Memory B cell (primary cell): ENCODE measurements at regions not wholly inside any gene's neighbourhood (a gene's known extent, or its start where the extent isn't known, plus 50 kb on each side); places are given as distances from the start of the nearest gene placed in this dataset.
"Not testable (repeated sequence)": the region's sequence is repeated elsewhere in the genome, so short reads cannot be mapped to it uniquely, and the experiment has no call there.

Experiments used
- ATAC-seq: fragments of 150-1000 bp; cut with Tn5 transposase; 2 replicates; pipeline ENCODE4 v1.10.0; 2021; ENCODE audit warnings: low read depth, mild to moderate bottlenecking, moderate library complexity
- DNase-seq, 2 donors: peaks; one replicate each; pipeline ENCODE4 v3.0.0; 2022; ENCODE audit warnings: low spot score in 2 of 2
- H3K27ac Mint-ChIP-seq: one replicate; pipeline ENCODE4 v1.8.0; 2022; ENCODE audit warnings: mild to moderate bottlenecking, moderate library complexity, mixed read lengths
- H3K27me3 Mint-ChIP-seq: one replicate; pipeline ENCODE4 v1.8.0; 2022; ENCODE audit warnings: mixed read lengths
- H3K36me3 Mint-ChIP-seq: one replicate; pipeline ENCODE4 v1.8.0; 2022; ENCODE audit warnings: mild to moderate bottlenecking, mixed read lengths
- H3K4me1 Mint-ChIP-seq: one replicate; pipeline ENCODE4 v1.8.0; 2022; ENCODE audit warnings: mixed read lengths
- H3K4me3 Mint-ChIP-seq: one replicate; pipeline ENCODE4 v1.8.0; 2022; ENCODE audit warnings: mild to moderate bottlenecking, moderate library complexity, mixed read lengths
- H3K9me3 Mint-ChIP-seq: one replicate; pipeline ENCODE4 v1.8.0; 2022; ENCODE audit warnings: mixed read lengths

DNA sequence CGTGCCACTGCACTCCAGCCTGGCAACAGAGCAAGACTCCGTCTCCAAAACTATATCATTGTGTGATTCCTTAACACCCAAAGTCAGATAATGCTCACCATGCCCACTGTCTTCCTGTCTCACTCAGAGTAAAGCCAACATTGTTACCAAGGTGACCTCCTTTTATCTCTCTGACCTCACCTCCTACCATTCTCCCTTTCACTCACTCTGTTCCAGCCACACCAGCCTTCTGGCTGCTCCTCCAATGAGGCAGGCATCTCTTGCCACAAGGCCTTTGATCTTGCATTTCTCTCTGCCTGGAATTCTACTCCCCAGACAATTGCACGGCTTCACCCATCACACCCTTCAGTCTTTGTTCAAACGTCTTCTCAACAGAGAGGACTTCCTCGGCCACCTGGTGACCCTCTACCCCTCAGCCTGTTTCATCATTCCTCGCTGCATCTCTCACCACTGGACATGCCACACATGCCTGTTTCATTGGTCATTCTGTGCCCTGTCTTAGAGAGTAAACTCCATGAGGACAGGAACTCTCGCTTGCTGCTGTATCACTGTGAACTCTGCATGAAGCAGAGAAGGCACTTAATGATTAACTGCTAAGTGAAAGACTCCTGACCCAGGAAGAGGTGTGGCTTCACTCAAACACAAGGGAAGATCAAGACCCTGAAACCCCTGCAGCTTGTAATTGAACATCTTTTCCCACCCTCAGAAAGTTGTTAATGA is 67.1 kb upstream of the CAPZB start:
- H3K4me3 Mint-ChIP-seq = no peak overlapping the region
- no peak overlapping the region for H3K27ac Mint-ChIP-seq
- H3K4me1 Mint-ChIP-seq = no peaks in the 10 kb centered on the region
- DNase-seq (no peak), ATAC-seq (no peak)
- peaks cover 8% of the 10 kb centered on the region for H3K27me3 Mint-ChIP-seq
- H3K9me3 Mint-ChIP-seq = peaks cover 8% of the 10 kb centered on the region
- peaks cover 4% of the 10 kb centered on the region for H3K36me3 Mint-ChIP-seq

DNA sequence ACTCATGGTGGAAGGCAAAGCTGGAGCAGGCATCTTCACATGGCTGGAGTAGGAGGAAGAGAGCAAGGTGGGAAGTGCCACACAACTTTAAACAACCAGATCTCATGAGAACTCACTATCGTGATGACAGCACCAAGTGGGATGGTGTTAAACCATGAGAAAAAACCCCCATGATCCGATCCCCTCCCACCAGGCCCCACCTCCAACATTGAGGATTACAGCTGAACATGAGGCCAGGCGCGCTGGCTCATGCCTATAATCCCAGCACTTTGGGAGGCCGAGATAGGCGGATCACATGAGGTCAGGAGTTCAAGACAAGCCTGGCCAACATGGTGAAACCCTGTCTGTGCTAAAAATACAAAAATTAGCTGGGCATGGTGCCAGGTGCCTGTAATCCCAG is 66.5 kb upstream of the CAPZB start:
- H3K4me1 Mint-ChIP-seq, DNase-seq, H3K27me3 Mint-ChIP-seq, H3K27ac Mint-ChIP-seq, H3K4me3 Mint-ChIP-seq, ATAC-seq, H3K9me3 Mint-ChIP-seq, H3K36me3 Mint-ChIP-seq: not testable (repeated sequence)

DNA sequence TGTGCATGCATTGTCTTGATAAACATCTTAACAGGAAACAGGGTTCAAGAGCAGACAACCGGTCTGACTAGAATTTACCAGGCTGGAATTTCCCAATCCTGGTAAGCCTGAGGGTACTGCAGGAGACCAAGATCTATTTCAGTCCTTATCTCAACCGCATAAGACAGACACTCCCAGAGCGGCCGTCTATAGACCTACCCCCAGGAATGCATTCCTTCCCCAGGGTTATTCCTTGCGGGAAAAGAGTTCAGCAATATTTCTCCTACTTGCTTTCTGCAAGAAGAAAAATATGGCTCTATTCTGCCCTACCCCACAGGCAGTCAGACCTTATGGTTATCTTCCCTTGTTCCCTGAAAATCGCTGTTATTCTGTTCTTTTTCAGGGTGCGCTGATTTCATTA is 65.1 kb upstream of the CAPZB start:
- H3K36me3 Mint-ChIP-seq, H3K27me3 Mint-ChIP-seq, H3K4me3 Mint-ChIP-seq, DNase-seq, H3K4me1 Mint-ChIP-seq, H3K27ac Mint-ChIP-seq, ATAC-seq: not testable (repeated sequence)
- peaks cover 12% of the 10 kb centered on the region for H3K9me3 Mint-ChIP-seq

DNA sequence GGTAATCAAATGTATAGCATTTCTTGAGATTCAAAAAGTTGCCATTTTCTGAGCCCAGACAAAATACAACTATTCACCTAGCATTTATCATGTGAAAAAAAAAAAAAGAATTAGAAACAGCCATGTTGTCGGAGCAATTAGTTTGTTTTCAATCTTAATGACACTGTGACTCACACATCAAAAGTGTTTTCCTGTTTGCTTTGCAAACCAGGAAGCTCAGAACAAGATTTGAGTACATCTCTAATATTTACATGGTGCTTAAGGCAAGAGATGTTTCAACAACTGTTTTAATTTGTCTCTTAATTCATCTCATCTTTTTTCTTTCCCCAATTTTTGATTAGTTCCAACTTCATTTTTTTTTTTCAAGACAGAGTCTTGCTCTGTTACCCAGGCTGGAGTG is 62.5 kb upstream of the CAPZB start:
- no peak overlapping the region for H3K27ac Mint-ChIP-seq
- H3K4me1 Mint-ChIP-seq = no peaks in the 10 kb centered on the region
- DNase-seq (no peak), ATAC-seq (no peak)
- peaks cover 9% of the 10 kb centered on the region for H3K27me3 Mint-ChIP-seq
- no peak overlapping the region for H3K4me3 Mint-ChIP-seq
- H3K9me3 Mint-ChIP-seq = peaks cover 11% of the 10 kb centered on the region
- H3K36me3 Mint-ChIP-seq = peaks cover 8% of the 10 kb centered on the region

DNA sequence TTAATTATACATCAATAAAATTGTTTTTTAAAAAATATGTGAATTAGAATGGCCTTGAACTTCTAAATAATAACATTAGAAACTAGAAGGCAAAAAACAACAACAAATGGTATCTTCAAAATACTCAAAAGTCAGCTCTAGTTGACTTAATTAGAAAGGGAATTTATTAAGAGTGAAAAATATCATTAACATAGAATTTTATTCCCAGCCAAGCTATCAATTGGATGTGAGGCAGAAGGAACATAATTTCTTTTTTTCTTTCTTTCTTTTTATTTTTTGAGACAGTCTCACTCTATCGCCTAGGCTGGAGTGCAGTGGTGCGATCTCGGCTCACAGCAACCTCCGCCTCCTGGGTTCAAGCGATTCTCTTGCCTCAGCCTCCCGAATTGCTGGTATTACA is 51.2 kb upstream of the CAPZB start:
- Mint-ChIP-seq H3K4me1 (no peaks in the 10 kb centered on the region), H3K27me3 (no peaks in the 10 kb centered on the region), H3K4me3 (no peak overlapping the region), H3K9me3 (peaks cover 4% of the 10 kb centered on the region), H3K27ac (no peak overlapping the region), H3K36me3 (peaks cover 7% of the 10 kb centered on the region)
- no peak for DNase-seq
- no peak for ATAC-seq

DNA sequence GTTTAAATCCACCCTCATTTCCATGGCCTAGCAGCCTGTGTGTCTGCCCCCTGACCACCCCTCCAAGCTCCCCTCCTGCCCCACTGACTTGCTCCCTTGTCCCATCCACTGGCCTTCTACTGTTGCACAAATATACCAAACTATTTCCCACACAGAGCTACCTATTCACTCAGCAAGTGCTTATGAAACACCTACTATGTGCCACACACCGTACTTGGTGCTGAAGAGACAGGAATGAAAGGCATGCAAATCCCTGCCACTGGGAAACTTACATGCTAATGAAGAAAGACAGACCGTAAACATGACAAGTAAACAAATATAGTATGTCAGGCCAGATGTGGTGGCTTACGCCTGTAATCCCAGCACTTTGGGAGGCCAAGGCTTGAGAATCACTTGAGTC is 49.9 kb upstream of the CAPZB start:
- Mint-ChIP-seq H3K27ac (no peak overlapping the region), H3K36me3 (peaks cover 10% of the 10 kb centered on the region), H3K27me3 (no peaks in the 10 kb centered on the region), H3K9me3 (peaks cover 6% of the 10 kb centered on the region), H3K4me1 (no peaks in the 10 kb centered on the region), H3K4me3 (no peak overlapping the region)
- DNase-seq = no peak
- ATAC-seq = no peak
